ENCODE measurements at regions not wholly inside any gene's neighbourhood (a gene's known extent, or its start where the extent isn't known, plus 50 kb on each side); places are given as distances from the start of the nearest gene placed in this dataset.

DNA sequence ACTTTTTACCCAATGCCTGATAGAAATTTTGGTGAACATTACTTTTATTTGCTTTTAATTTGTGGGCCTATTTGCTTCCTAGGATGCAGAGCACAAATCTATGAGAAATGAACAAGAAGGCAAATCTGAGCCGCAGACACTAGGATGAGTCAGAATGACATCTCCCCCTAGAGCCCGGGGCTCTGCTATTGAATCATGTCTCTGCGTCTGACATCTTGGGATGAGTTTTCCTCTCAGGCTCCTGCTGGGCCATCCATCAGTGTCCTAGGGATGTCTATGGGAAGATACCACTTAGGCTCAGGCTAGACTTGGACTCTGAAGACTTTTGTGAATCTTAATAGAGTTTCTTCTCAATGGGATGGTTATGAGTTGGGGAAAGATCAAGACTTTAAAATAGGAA, 157.3 kb upstream of the MTPN start:
- TF ChIP-seq, protein P1, sequence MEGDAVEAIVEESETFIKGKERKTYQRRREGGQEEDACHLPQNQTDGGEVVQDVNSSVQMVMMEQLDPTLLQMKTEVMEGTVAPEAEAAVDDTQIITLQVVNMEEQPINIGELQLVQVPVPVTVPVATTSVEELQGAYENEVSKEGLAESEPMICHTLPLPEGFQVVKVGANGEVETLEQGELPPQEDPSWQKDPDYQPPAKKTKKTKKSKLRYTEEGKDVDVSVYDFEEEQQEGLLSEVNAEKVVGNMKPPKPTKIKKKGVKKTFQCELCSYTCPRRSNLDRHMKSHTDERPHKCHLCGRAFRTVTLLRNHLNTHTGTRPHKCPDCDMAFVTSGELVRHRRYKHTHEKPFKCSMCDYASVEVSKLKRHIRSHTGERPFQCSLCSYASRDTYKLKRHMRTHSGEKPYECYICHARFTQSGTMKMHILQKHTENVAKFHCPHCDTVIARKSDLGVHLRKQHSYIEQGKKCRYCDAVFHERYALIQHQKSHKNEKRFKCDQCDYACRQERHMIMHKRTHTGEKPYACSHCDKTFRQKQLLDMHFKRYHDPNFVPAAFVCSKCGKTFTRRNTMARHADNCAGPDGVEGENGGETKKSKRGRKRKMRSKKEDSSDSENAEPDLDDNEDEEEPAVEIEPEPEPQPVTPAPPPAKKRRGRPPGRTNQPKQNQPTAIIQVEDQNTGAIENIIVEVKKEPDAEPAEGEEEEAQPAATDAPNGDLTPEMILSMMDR (IDR thresholded peaks at IDR 0.05; ENCODE audit: insufficient read depth, missing control alignments) = no peak
- no peak for FAIRE-seq
- DNase-seq (ENCODE audit: insufficient read length, low spot score) = no peak

DNA sequence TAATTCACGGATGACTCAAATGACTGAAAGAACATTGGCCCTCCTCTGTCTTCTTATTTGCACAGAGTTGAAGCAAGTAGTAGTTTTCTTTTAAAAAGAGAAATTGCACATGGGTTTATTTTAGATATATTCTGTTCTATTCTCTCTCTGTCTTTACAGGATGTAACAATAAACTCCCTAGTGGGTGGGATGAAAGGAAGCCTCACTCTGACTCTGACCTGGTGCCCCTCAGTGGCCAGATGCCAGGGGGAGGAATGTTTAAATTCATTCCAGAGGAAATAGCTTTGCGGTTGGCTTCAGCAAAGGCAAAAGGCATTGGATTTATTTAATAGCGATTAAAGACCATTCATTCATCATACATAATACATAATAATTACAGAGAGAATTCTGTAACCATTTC, 156.4 kb upstream of the MTPN start:
- FAIRE-seq = no peak
- no peak for DNase-seq (ENCODE audit: insufficient read length, low spot score)
- TF ChIP-seq, protein P1 (IDR thresholded peaks at IDR 0.05; ENCODE audit: insufficient read depth, missing control alignments) = no peak

DNA sequence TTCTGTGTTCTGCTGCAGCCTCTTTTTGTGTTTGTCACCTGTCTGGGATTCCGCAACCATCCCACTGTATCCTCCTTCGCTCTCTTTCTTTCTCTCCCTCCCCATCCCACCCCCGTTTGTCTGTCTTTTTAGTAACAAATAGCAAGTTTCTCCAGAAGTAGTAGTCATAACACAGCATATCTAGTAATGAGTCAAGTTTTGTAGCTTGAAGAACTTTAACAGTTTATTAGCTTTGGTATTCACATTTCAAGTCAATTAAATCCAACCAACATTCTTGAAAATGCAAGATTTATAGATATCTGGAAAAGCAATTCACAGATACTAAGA, 154.1 kb upstream of the MTPN start:
- DNase-seq (ENCODE audit: insufficient read length, low spot score) = no peak
- FAIRE-seq = no peak
- TF ChIP-seq, protein P1 (IDR thresholded peaks at IDR 0.05; ENCODE audit: insufficient read depth, missing control alignments) = no peak

DNA sequence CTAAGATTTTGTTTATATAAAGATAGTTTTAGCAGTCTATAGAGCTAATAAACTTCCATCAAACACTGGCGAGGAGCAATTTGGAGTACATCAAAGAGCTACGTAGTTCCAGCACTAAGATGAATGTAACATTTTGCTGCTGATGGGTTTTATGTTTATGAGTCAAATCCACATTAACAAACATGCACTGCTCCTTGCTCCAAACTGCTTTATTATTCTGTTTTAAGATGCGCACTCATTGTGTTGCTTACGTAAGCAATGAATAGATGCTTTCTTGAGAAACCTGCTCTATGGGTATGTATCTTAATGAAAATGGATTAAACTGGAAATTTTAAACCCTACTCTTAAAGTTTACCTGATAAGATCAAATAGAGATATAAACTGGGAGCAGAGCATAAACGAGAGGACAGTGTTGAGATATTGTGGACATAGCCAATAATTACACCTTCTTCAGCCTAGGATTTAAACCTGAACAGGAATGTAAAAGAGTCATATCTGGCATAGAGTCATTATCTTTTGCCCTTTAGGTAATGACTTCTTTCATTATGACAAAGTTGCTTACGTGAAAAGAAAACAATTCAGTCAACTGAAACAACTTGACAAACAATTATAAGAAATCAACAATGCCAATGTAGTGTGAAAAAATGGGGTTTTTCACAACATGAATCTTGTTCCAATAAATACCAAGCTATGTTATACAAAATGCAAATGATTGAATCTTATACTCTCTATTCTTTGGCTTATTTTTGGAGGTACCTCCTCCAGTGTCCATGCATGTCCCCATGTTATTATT, 153.5 kb upstream of the MTPN start:
- FAIRE-seq = no peak
- DNase-seq (ENCODE audit: insufficient read length, low spot score) = no peak
- TF ChIP-seq, protein P1 (IDR thresholded peaks at IDR 0.05; ENCODE audit: insufficient read depth, missing control alignments) = no peak

DNA sequence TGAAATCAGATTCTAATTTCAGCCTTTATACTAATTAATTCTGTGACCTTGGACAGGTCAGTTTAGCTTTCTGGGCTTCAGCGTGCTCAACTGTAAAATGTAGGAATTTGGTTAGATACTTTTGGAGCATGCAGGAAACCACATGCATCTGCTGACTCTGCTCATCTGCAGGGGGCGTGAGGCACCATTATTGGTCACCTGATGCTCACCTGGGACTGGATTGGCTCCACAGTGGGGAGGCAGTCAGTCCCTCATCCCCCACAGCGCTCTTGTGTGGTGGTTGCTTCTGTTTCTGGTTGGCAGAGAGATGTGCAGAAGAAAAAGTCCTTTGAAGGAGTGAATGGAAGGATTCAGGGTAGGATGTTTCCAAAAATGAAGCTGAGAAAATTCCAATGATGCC, 150.9 kb upstream of the MTPN start:
- TF ChIP-seq, protein P1 (IDR thresholded peaks at IDR 0.05; ENCODE audit: insufficient read depth, missing control alignments) = no peak
- DNase-seq (ENCODE audit: insufficient read length, low spot score) (no peak), FAIRE-seq (no peak)

DNA sequence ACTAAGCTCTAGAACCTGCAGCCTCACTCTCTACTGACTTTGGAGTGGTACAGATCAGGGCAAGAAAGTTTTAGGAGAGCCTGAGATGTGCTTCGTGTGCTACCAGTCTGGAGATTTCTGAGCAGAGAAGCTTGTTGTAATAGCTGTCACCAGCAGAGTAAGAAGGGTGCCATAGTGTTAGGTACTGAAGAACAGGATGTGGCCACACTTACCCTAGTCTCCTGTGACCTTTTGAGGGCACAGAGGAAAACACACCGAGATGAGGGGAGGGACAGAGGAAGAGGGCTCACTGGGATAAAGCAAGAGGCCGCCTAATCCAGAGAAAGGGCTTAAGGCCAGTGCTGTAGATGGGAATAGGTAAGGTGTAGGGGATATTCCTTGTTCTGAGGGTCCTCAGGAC, 146.2 kb upstream of the MTPN start:
- DNase-seq (ENCODE audit: insufficient read length, low spot score) (no peak), FAIRE-seq (no peak)
- TF ChIP-seq, protein P1 (IDR thresholded peaks at IDR 0.05; ENCODE audit: insufficient read depth, missing control alignments) = no peak

DNA sequence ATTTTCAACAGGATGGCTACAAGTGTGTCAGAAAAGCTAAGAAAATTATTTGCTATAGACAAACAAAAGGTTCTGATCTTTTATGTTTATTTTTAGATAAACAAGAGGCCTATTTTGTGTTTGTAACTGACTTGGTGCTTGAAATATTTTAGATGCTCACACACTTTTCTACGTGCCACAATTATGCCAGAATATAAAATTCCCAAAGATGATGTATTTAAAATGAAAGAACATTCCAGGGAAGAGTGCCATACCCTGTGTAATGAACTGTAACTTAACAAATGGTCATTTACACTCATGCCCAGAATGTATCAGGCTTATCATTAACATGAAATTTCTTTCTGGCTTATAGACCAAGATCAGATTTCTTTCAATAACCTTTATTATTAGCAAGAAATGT, 144.9 kb upstream of the MTPN start:
- FAIRE-seq (no peak), DNase-seq (ENCODE audit: insufficient read length, low spot score) (no peak)
- TF ChIP-seq, protein P1 (IDR thresholded peaks at IDR 0.05; ENCODE audit: insufficient read depth, missing control alignments) = no peak

Measured in D721Med (cell line).